ENCODE measurements at regions not wholly inside any gene's neighbourhood (a gene's known extent, or its start where the extent isn't known, plus 50 kb on each side); places are given as distances from the start of the nearest gene placed in this dataset.

DNA sequence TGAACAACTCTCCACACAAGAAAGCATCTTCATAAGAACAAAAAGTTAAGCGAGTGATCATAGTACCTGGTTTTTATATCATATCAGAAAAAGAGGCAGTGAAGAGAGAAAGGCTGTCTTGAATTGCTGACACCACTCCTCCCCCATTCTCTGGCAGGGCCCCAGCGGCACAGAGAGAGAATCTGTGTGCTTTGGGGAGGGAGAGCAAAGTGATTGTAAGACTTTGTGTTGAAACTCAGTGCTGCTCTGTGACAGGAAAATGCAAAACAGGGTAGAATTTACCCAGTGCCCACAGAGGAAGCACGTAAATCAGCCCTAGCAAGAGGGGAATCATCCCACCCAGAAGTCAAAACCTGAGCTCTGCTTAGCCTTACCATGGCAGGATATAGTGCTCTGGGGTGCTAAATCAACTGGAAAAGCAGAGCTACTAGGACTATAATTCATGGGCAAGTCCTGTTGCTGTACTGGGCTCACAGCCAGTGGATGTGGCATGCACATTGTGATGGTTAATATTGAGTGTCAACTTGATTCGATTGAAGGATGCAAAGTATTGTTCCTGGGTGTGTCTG lies 174.6 kb downstream of the PRR32 start:
- Histone ChIP-seq H2AFZ (ENCODE audit: low read length) (no peak overlapping the region), H2AK5ac (ENCODE audit: low read depth, low read length) (no peak overlapping the region), H3K9ac (replicated peaks in 1 of 4; ENCODE audit: extremely low read depth in 1 of 4, low read depth in 3 of 4, low read length in 3 of 4) (no peak overlapping the region), H4K8ac (ENCODE audit: extremely low read depth, insufficient read depth, low read length) (no peak overlapping the region), H3K4me2 (ENCODE audit: insufficient read depth in 1 of 2, low read depth in 2 of 2, low read length in 2 of 2) (no peak overlapping the region), H3K27ac (ENCODE audit: low read depth, low read length) (no peak overlapping the region), H3K27me3 (replicated peaks in 1 of 4; ENCODE audit: control insufficient read depth in 3 of 4, extremely low read depth in 1 of 4, insufficient read depth in 3 of 4, low read length in 3 of 4) (no peaks in the 10 kb centered on the region), H2BK12ac (ENCODE audit: low read depth, low read length) (no peak overlapping the region), H3K23ac (ENCODE audit: insufficient read length) (no peak overlapping the region), H4K91ac (replicated peaks; ENCODE audit: insufficient read length, low read length) (no peak overlapping the region), H2BK15ac (ENCODE audit: low read length) (no peak overlapping the region), H3K9me3 (ENCODE audit: insufficient read depth in 2 of 2, low read depth in 1 of 2, low read length in 1 of 2) (no peaks in the 10 kb centered on the region), H3K36me3 (ENCODE audit: control insufficient read depth in 2 of 4, insufficient read depth in 4 of 4, low read length in 3 of 4) (no peaks in the 10 kb centered on the region), H3K79me2 (ENCODE audit: control insufficient read depth in 1 of 2, insufficient read depth in 2 of 2, low read length in 2 of 2) (no peaks in the 10 kb centered on the region), H3K56ac (replicated peaks; ENCODE audit: insufficient read length, low read depth, low read length) (no peak overlapping the region), H4K5ac (ENCODE audit: insufficient read length, low read depth, low read length) (no peak overlapping the region), H3K18ac (ENCODE audit: extremely low read depth, low read length) (no peak overlapping the region), H3K23me2 (ENCODE audit: low read depth, low read length) (no peaks in the 10 kb centered on the region), H3K4me3 (ENCODE audit: extremely low read depth in 1 of 4, insufficient read depth in 2 of 4, low read depth in 3 of 4, low read length in 4 of 4) (no peak overlapping the region), H2BK120ac (replicated peaks; ENCODE audit: low read depth, low read length) (no peak overlapping the region), H2BK5ac (ENCODE audit: low read depth, low read length) (no peak overlapping the region), H3K4ac (replicated peaks; ENCODE audit: insufficient read length, low read depth, low read length) (no peak overlapping the region), H3K79me1 (ENCODE audit: low read depth, low read length) (no peaks in the 10 kb centered on the region), H3K4me1 (replicated peaks in 1 of 4; ENCODE audit: control insufficient read depth in 3 of 4, insufficient read depth in 4 of 4, low read length in 3 of 4) (no peaks in the 10 kb centered on the region), H4K20me1 (replicated peaks in 1 of 2; ENCODE audit: control insufficient read depth in 1 of 2, insufficient read depth in 2 of 2, low read length in 2 of 2) (no peaks in the 10 kb centered on the region), H2BK20ac (ENCODE audit: low read length) (no peak overlapping the region), H3K14ac (ENCODE audit: insufficient read length) (no peak overlapping the region)
- DNase-seq (ENCODE audit: low read depth in 1 of 2, low spot score in 2 of 2) (no peak), FAIRE-seq (no peak)
- ChIA-PET CTCF (ENCODE audit: partially characterized antibody) (no interaction called here), POLR2A (ENCODE audit: partially characterized antibody) (no interaction called here)
- TF ChIP-seq RBBP5 (IDR thresholded peaks at IDR 0.05; ENCODE audit: borderline replicate concordance, low read depth, low read length) (no peak), POLR2A (IDR thresholded peaks at IDR 0.05; ENCODE audit: control extremely low read depth in 1 of 2, low read depth in 2 of 2, low read length in 2 of 2) (no peak), RXRA (IDR thresholded peaks at IDR 0.05; ENCODE audit: insufficient read depth, low read depth, low read length) (no peak), CHD2 (IDR thresholded peaks at IDR 0.05; ENCODE audit: low read length) (no peak), EZH2 (IDR thresholded peaks at IDR 0.05; ENCODE audit: low read depth, low read length, severe bottlenecking) (no peak), SP1 (IDR thresholded peaks at IDR 0.05; ENCODE audit: low read depth, low read length) (no peak), BACH1 (IDR thresholded peaks at IDR 0.05; ENCODE audit: low read length) (no peak), HDAC6 (IDR thresholded peaks at IDR 0.05; ENCODE audit: low read depth, low read length) (no peak), JUND (IDR thresholded peaks at IDR 0.05; ENCODE audit: low read length) (no peak), ATF2 (IDR thresholded peaks at IDR 0.05; ENCODE audit: low read length) (no peak), SAP30 (IDR thresholded peaks at IDR 0.05; ENCODE audit: insufficient read depth, insufficient replicate concordance, low read length) (no peak)
- TF ChIP-seq, protein P1, sequence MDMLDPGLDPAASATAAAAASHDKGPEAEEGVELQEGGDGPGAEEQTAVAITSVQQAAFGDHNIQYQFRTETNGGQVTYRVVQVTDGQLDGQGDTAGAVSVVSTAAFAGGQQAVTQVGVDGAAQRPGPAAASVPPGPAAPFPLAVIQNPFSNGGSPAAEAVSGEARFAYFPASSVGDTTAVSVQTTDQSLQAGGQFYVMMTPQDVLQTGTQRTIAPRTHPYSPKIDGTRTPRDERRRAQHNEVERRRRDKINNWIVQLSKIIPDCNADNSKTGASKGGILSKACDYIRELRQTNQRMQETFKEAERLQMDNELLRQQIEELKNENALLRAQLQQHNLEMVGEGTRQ (IDR thresholded peaks at IDR 0.05; ENCODE audit: low read length), result no peak
- 85% methylated on average over 4 of the region's 4 CpGs; no CpG with 5 or more reads in 1 of the 2 experiments for WGBS, 2 experiments (ENCODE audit: extremely low coverage in 1 of 2, insufficient coverage in 1 of 2, insufficient read length in 1 of 2, insufficient replicate concordance in 2 of 2, low coverage in 1 of 2, low lambda C conversion rate in 2 of 2, missing lambda C conversion rate in 1 of 2)

Measured in H1 (cell line).